Activated CD4-positive, alpha-beta T cell treated with anti-CD3 and anti-CD28 coated beads for 4 hours (primary cell): ENCODE measurements at regions not wholly inside any gene's neighbourhood (a gene's known extent, or its start where the extent isn't known, plus 50 kb on each side); places are given as distances from the start of the nearest gene placed in this dataset.

Experiments
- DNase-seq, 2 donors: peaks; one replicate each; pipeline ENCODE4 v3.0.0-alpha.2; 2020

- DNase-seq, result no peak
Measured at GRCh38 chrX:25213611-25214010, 197.8 kb upstream of the ARX start.

- no peak for DNase-seq
Measured at GRCh38 chrX:25207803-25208475, 192.2 kb upstream of the ARX start.

- DNase-seq, result no peak
Measured at GRCh38 chrX:25206778-25207177, 191.0 kb upstream of the ARX start.

- DNase-seq, result no peak
Measured at GRCh38 chrX:25204182-25204581, 188.4 kb upstream of the ARX start.

GRCh38 chrX:25202827-25203226, 187.1 kb upstream of the ARX start:
- no peak for DNase-seq

- DNase-seq, result no peak
Measured at GRCh38 chrX:25198891-25199290, 183.1 kb upstream of the ARX start.

- no peak for DNase-seq
Measured at GRCh38 chrX:25198253-25198652, 182.5 kb upstream of the ARX start.

GRCh38 chrX:25196221-25196620, 180.5 kb upstream of the ARX start:
- no peak for DNase-seq

- DNase-seq, result no peak
Measured at GRCh38 chrX:25191403-25191802, 175.6 kb upstream of the ARX start.

GRCh38 chrX:25181775-25182174, 166.0 kb upstream of the ARX start:
- no peak for DNase-seq

GRCh38 chrX:25180242-25180641, 164.5 kb upstream of the ARX start:
- no peak for DNase-seq

GRCh38 chrX:25178555-25178954, 162.8 kb upstream of the ARX start:
- DNase-seq, result no peak

GRCh38 chrX:25175743-25176142, 160.0 kb upstream of the ARX start:
- no peak for DNase-seq

GRCh38 chrX:25175171-25175570, 159.4 kb upstream of the ARX start:
- no peak for DNase-seq

GRCh38 chrX:25166546-25166945, 150.8 kb upstream of the ARX start:
- DNase-seq, result no peak

- DNase-seq, result no peak
Measured at GRCh38 chrX:25166145-25166544, 150.4 kb upstream of the ARX start.

GRCh38 chrX:25158635-25159034, 142.9 kb upstream of the ARX start:
- DNase-seq, result no peak

- DNase-seq, result no peak
Measured at GRCh38 chrX:25156832-25157231, 141.1 kb upstream of the ARX start.

- no peak for DNase-seq
Measured at GRCh38 chrX:25156323-25156722, 140.6 kb upstream of the ARX start.

GRCh38 chrX:25154168-25154567, 138.4 kb upstream of the ARX start:
- no peak for DNase-seq

GRCh38 chrX:25151749-25152148, 136.0 kb upstream of the ARX start:
- DNase-seq, result no peak

GRCh38 chrX:25144043-25144940, 128.5 kb upstream of the ARX start:
- DNase-seq, result peak; percentile 5 to 20

GRCh38 chrX:25143596-25143995, 127.8 kb upstream of the ARX start:
- DNase-seq, result no peak

- no peak for DNase-seq
Measured at GRCh38 chrX:25141684-25142083, 125.9 kb upstream of the ARX start.
